ENCODE measurements at regions not wholly inside any gene's neighbourhood (a gene's known extent, or its start where the extent isn't known, plus 50 kb on each side); places are given as distances from the start of the nearest gene placed in this dataset.

- H3K79me2 ChIP-seq, result no peaks in the 10 kb centered on the region
- H3K36me3 ChIP-seq (ENCODE audit: control insufficient read depth, insufficient read depth, low read length), result no peaks in the 10 kb centered on the region
- no peak overlapping the region for H3K9ac ChIP-seq
- H3K4me2 ChIP-seq (ENCODE audit: low read length), result no peak overlapping the region
- H3K4me1 ChIP-seq, result no peaks in the 10 kb centered on the region
- no peaks in the 10 kb centered on the region for H3K9me3 ChIP-seq (ENCODE audit: control insufficient read depth, low read length)
- no peak overlapping the region for H3K4me3 ChIP-seq (ENCODE audit: low read depth, low read length)
- no peak overlapping the region for H3K27ac ChIP-seq
- H3K27me3 ChIP-seq (ENCODE audit: control insufficient read depth, insufficient read depth, low read length), result no peaks in the 10 kb centered on the region
- no peak for TF ChIP-seq CTCF (IDR thresholded peaks at IDR 0.05)
- H2AFZ ChIP-seq, result no peak overlapping the region
Measured at GRCh38 chr3:15955968-15956367, 158.2 kb upstream of the ANKRD28 start.

- Histone ChIP-seq H3K79me2 (no peaks in the 10 kb centered on the region), H3K27ac (no peak overlapping the region), H2AFZ (no peak overlapping the region), H3K9ac (no peak overlapping the region), H3K36me3 (ENCODE audit: control insufficient read depth, insufficient read depth, low read length) (no peaks in the 10 kb centered on the region), H3K9me3 (ENCODE audit: control insufficient read depth, low read length) (no peaks in the 10 kb centered on the region), H3K4me2 (ENCODE audit: low read length) (no peak overlapping the region), H3K4me1 (no peaks in the 10 kb centered on the region), H3K27me3 (ENCODE audit: control insufficient read depth, insufficient read depth, low read length) (no peaks in the 10 kb centered on the region), H3K4me3 (ENCODE audit: low read depth, low read length) (no peak overlapping the region)
- TF ChIP-seq CTCF (IDR thresholded peaks at IDR 0.05), result no peak
Measured at GRCh38 chr3:15958692-15959433, 161.1 kb upstream of the ANKRD28 start.

GRCh38 chr3:15959434-15959811 is 161.6 kb upstream of the ANKRD28 start:
- H3K4me1 ChIP-seq, result no peaks in the 10 kb centered on the region
- TF ChIP-seq CTCF (IDR thresholded peaks at IDR 0.05), result no peak
- no peaks in the 10 kb centered on the region for H3K36me3 ChIP-seq (ENCODE audit: control insufficient read depth, insufficient read depth, low read length)
- no peaks in the 10 kb centered on the region for H3K9me3 ChIP-seq (ENCODE audit: control insufficient read depth, low read length)
- H3K9ac ChIP-seq, result no peak overlapping the region
- no peak overlapping the region for H3K4me3 ChIP-seq (ENCODE audit: low read depth, low read length)
- H3K4me2 ChIP-seq (ENCODE audit: low read length), result no peak overlapping the region
- no peak overlapping the region for H3K27ac ChIP-seq
- H2AFZ ChIP-seq, result no peak overlapping the region
- H3K79me2 ChIP-seq, result no peaks in the 10 kb centered on the region
- no peaks in the 10 kb centered on the region for H3K27me3 ChIP-seq (ENCODE audit: control insufficient read depth, insufficient read depth, low read length)

GRCh38 chr3:15964605-15965442 is 167.0 kb upstream of the ANKRD28 start:
- Histone ChIP-seq H3K4me2 (ENCODE audit: low read length) (no peak overlapping the region), H2AFZ (no peak overlapping the region), H3K27ac (no peak overlapping the region), H3K79me2 (no peaks in the 10 kb centered on the region), H3K27me3 (ENCODE audit: control insufficient read depth, insufficient read depth, low read length) (no peaks in the 10 kb centered on the region), H3K4me3 (ENCODE audit: low read depth, low read length) (no peak overlapping the region), H3K9ac (no peak overlapping the region), H3K9me3 (ENCODE audit: control insufficient read depth, low read length) (no peaks in the 10 kb centered on the region), H3K36me3 (ENCODE audit: control insufficient read depth, insufficient read depth, low read length) (no peaks in the 10 kb centered on the region), H3K4me1 (no peaks in the 10 kb centered on the region)
- TF ChIP-seq CTCF (IDR thresholded peaks at IDR 0.05), result no peak

Data from parathyroid adenoma (tissue), 2 donors.